ENCODE measurements at regions not wholly inside any gene's neighbourhood (a gene's known extent, or its start where the extent isn't known, plus 50 kb on each side); places are given as distances from the start of the nearest gene placed in this dataset.

DNA sequence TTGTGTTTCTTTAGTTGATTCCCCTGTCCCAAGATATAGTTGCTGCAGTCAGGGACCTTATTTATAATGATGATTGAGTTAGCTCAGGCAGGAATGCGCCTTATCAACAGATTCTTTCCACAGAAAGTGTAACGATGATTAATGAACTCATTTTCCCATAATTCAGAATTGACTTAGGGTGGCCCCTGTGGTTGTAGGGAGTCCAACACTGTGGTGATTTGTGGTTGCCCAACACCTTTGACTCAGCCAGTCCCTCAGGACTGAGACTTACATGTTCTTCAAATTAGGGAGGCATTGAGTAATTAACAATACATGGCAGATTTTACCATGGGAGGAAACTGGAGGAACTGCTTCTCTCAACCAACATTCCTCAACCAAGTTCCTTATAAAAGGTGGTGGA is 221.9 kb downstream of the GABRG2 start:
- no peak for DNase-seq (ENCODE audit: extremely low spot score)
- CTCF ChIA-PET, result interaction anchor here (1.3 kb wide), 1 partner anchor 12 kb away, joined by 4 read pairs; no protein-coding TSS in a partner anchor
- POLR2A ChIA-PET, result no interaction called here
- TF ChIP-seq CTCF (IDR thresholded peaks at IDR 0.05; ENCODE audit: control extremely low read depth, extremely low read depth, low read depth, missing control alignments), result no peak

- POLR2A ChIA-PET, result no interaction called here
- CTCF ChIA-PET, result no interaction called here
- DNase-seq (ENCODE audit: extremely low spot score), result no peak
- TF ChIP-seq CTCF (IDR thresholded peaks at IDR 0.05; ENCODE audit: control extremely low read depth, extremely low read depth, low read depth, missing control alignments), result no peak
These were observed 232.2 kb downstream of the GABRG2 start for GRCh38 chr5:162299793-162300192.

DNA sequence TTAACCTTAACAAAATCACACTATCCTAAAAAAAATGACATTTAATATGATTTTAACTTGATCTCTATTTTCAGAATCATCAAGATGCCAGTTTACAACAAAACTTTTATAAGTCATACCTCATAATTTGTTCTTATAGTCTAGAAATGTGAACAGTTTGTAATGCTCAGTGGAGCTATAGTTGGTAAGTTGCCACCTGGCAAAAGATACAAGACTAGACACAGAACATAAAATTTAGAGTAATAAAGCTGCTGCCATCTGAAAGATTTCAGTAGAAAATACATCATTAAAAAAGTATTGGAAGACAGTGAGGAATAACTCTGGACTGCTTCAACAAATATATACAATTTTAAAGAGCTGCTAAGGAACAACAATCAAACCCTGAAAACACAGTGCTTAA is 233.8 kb downstream of the GABRG2 start:
- no peak for TF ChIP-seq CTCF (IDR thresholded peaks at IDR 0.05; ENCODE audit: control extremely low read depth, extremely low read depth, low read depth, missing control alignments)
- no peak for DNase-seq (ENCODE audit: extremely low spot score)
- CTCF ChIA-PET, result interaction anchor here (1.1 kb wide), 1 partner anchor 12 kb away, joined by 4 read pairs; no protein-coding TSS in a partner anchor
- POLR2A ChIA-PET, result no interaction called here

DNA sequence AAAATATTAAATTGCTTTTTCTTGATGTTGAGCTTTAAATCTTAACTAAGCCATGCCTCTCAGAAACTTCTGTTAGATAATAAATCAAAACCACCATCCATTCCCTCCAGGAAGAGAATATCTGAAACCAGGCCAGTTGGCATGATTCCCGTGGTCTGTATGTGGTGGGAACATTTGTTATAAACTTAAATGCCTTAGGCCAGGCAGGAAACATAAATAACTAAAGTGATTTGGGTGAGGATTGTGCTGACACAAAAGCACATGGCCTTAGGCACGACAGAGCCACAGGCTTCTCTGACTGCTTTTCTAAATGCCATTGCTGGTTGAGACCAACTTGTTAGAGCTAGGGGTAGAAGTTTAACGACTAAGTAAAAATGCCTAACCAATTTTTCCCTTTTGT is 255.9 kb downstream of the GABRG2 start:
- ChIA-PET POLR2A (no interaction called here), CTCF (interaction anchor here (0.7 to 1.2 kb wide), 2 partner anchors 14 to 26 kb away, joined by 3 read pairs; no protein-coding TSS in a partner anchor)
- DNase-seq (ENCODE audit: extremely low spot score), result no peak
- TF ChIP-seq CTCF (IDR thresholded peaks at IDR 0.05; ENCODE audit: control extremely low read depth, extremely low read depth, low read depth, missing control alignments), result no peak

GRCh38 chr5:162324328-162324727 is 256.8 kb downstream of the GABRG2 start:
- DNase-seq (ENCODE audit: extremely low spot score), result no peak
- POLR2A ChIA-PET, result no interaction called here
- no peak for TF ChIP-seq CTCF (IDR thresholded peaks at IDR 0.05; ENCODE audit: control extremely low read depth, extremely low read depth, low read depth, missing control alignments)
- CTCF ChIA-PET, result interaction anchor here (1.1 kb wide), 1 partner anchor 15 kb away, joined by 3 read pairs; no protein-coding TSS in a partner anchor

DNA sequence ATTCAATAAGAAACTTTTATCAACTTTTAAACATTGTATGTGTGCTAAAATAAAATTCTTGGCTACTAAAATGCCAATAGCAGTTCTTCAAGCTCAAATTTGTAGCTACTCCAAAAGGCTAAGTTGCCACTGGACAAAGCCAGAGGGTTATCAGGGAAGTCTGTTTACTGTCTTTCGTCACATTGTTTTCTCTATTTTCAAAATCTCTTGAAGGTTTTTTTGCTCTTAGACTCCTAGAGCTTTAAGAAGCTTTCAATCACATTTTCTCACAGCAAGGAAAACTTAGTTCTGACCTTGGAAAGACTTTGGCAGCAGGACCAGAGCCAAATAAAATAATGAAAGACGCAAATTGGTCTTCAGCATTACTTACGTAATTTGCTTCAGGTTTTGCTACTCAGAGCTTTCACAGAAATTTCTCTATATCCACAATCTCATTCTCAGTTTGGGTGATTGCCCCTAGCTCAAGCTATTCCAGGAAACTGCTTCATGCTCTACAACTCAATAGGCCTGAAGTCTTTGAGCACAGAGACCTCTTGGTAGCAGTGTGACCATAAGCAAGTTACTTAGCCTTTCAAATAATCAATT is 257.7 kb downstream of the GABRG2 start:
- ChIA-PET POLR2A (no interaction called here), CTCF (interaction anchor here (1.1 kb wide), 1 partner anchor 16 kb away, joined by 3 read pairs; no protein-coding TSS in a partner anchor)
- no peak for DNase-seq (ENCODE audit: extremely low spot score)
- no peak for TF ChIP-seq CTCF (IDR thresholded peaks at IDR 0.05; ENCODE audit: control extremely low read depth, extremely low read depth, low read depth, missing control alignments)
